HG02970 (cell line): ENCODE measurements at regions not wholly inside any gene's neighbourhood (a gene's known extent, or its start where the extent isn't known, plus 50 kb on each side); places are given as distances from the start of the nearest gene placed in this dataset.

Experiments used
- ATAC-seq: cut with Tn5 transposase; IDR thresholded peaks from one replicate; pipeline ENCODE4 v1.9.1; 2021; ENCODE audit warnings: mild to moderate bottlenecking, moderate library complexity, moderate number of reproducible peaks; ENCODE audit not compliant: unreplicated experiment, low FRiP score

GRCh38 chr9:88657893-88658292, 122.9 kb downstream of the NXNL2 start:
- no peak for ATAC-seq

- ATAC-seq: no peak
Measured at GRCh38 chr9:88658311-88658822, 123.4 kb downstream of the NXNL2 start.

DNA sequence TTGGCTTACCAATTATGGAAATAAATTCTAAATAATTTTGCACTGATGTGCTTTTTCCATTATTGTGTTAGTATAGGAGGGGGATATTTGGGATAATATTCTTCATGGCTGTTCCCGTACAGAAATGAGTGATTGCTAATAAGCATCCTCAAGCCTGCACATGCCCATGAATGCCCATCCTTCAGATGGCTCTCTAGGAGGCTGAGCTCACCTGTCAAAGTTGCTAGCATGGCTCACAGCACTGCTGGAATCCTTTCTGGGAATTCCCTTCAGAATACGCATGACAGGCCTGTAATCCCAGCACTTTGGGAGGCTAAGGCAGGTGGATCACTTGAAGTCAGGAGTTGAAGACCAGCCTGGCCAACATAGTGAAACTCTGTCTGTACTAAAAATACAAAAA, 124.1 kb downstream of the NXNL2 start:
- ATAC-seq: no peak

DNA sequence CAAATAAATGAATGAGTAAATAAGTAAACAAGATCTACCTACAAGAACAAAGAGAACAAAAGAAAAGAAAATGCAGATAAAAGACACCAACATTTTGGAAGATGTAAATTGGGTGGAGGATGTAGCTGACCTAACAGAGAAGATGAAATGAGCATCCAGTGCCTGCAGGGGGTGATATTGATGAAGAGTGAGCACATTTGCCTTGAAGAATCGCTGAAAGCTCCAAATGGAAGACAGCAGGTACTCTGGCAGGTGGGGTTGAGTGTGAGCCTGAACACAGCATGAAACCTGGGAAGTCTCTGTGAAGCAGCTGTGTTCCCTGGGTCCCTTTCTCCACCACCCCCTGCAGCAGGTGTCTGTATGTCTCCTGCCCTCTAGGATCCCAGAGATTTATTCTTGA, 125.6 kb downstream of the NXNL2 start:
- ATAC-seq: no peak

DNA sequence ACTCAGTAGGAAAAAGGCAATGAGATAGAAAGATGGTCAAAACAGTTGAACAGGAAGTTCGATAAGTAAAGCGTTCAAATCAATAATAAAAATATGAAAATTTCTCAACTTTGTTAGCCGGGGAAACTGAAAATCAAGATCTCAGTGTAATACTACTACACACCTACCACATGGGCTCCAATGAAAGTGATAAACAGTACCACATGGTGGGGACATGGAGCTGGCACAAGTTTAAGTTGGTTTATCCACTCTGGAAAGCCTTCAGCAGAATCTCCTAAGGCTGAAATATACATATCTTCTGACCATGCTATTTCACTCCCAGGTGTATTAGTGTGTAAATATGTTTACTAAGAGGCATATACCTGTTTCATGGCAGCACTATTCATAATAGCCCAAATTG, 126.8 kb downstream of the NXNL2 start:
- no peak for ATAC-seq

DNA sequence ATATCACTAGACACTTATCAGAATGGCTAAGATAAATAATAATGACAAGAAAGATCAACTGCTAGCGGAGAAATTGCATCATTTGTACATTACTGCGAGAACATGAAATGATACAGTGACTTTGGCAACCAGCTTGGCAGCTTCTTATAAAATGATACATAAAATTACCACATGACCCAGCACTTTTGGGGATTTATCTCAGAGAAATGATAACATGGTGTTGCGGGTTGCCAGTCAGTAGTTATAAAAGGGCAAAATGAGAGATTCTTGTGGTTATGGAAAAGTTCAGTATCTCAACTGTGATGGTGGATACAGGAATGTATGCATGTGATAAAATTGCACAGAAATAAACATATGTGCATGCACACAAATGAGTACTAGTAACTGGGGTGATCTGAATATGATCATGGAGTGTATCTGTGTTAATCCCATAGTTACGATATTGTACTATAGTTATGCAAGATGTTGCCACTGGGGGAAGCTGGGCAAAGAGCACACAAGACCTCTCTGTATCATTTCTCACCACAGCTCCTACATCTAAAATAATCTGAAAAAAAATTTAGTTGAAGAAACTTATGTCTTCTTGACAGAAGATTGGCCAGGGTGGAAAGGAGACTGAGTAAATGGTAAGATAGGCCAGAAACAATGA, 128.9 kb downstream of the NXNL2 start:
- no peak for ATAC-seq

GRCh38 chr9:88664773-88665172, 129.8 kb downstream of the NXNL2 start:
- ATAC-seq: no peak

GRCh38 chr9:88672874-88673689, 138.1 kb downstream of the NXNL2 start:
- no peak for ATAC-seq

DNA sequence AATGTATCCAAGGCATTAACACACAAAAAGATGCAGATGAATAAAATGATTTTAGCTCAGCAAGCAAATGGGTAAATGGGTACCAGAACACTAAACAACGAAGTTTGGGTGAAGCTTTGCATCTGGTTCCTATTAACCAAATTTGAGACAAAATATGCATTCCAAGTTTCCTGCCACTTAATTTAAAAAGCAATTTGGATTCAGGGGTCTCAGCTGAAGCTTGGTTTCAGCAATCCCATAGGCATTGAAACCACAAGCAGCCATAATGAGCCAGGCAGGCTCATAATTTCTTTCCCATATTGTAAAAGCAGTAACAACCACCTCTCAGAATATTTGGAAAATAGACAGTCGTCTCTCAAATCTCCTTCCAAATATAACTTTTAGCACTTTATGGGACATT, 138.9 kb downstream of the NXNL2 start:
- ATAC-seq: no peak

DNA sequence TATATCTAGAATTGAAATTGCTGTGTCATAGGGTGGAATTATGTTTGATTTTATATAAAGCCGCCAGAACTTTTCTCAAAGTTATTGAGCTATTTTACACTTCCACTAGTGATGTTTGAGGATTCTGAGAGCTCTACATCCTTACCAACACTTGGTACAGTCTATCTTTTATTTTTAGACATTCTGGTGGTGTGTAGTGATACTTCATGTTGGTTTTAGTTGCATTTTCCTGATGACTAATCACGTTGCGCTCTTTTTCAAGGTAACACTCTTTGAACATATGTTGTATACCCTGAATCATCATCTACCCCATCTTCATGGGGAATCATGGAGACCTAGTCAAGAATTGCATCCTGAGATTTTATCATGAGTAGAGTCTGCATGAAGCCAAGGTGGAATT, 141.7 kb downstream of the NXNL2 start:
- ATAC-seq: no peak

DNA sequence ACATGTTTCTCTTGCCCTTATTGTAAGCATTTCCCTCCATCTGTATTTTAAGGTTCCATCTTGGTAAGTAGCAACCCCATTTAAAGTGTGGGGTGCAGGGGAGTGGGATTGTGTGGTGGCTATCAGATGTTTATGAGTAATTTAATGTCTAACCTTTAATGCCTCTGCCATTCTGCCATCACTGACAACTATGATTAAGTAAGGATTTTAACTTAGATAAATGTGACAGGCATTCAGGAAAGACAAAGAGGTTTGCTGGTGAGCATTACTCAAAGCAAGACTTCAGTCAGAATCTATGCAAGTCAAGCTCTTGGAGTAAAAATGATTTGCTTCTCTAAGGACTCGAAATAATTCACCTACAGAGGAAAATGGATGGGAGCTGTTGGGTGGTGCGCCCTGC, 143.0 kb downstream of the NXNL2 start:
- no peak for ATAC-seq

DNA sequence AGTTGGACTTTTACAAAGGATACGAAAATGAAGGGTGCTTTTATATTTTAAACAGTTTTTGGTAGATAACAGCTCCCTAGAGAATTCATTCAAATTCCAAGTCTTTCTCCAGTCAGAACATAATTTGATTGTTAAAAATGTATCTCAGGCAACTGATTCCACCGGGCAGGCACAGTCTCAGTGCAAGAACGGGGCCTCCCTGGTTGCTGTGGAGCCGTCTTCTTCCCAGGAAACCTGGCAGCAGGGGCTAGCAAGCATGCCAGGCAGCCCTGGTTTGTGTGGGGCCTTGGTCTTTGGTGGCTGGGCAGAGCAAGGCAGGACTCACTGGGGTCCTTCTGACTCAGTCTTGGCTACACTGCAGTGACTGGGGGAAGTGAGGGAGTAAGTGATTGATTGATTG, 143.5 kb downstream of the NXNL2 start:
- no peak for ATAC-seq

GRCh38 chr9:88680041-88680440, 145.1 kb downstream of the NXNL2 start:
- ATAC-seq: no peak

- ATAC-seq: no peak
Measured at GRCh38 chr9:88680505-88681160, 145.7 kb downstream of the NXNL2 start.

DNA sequence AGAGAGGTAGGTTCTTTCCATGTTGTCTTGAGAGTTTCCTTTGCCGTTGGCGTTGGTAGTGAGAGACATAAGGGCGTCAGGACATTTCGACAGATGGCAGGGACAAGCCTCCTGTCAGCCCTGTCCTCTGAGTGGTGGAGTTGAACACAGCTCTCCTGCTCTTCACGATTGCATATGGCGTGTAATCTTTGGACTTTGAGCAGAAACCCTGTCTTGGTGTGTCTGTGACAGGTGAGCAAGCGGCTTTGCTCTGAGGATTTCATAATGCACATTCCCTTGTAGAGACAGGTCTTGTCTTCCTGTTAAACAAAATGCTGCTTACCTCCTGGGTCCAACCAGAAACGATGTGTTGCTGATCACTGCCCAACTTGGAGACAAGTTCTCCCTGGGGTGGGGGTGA, 146.5 kb downstream of the NXNL2 start:
- ATAC-seq: no peak

DNA sequence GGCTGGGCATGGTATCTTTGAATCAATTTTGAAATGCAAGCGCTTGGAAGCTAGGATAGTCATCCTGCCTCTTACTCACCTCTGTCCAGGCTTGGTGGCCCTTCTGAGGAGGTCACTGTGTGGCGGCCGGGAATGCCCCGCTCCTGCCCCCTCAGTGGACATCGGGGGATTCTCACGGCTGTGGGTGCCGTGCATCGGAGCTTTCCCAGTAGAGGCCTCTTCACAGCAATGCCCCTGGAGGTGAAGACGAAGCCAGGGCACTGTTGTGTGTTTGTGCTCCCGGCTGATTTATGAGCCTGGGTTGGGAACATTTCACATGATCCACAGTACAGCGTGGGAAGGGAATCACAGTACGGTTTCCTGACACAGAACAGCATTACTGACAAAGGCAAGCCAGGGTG, 147.5 kb downstream of the NXNL2 start:
- no peak for ATAC-seq

DNA sequence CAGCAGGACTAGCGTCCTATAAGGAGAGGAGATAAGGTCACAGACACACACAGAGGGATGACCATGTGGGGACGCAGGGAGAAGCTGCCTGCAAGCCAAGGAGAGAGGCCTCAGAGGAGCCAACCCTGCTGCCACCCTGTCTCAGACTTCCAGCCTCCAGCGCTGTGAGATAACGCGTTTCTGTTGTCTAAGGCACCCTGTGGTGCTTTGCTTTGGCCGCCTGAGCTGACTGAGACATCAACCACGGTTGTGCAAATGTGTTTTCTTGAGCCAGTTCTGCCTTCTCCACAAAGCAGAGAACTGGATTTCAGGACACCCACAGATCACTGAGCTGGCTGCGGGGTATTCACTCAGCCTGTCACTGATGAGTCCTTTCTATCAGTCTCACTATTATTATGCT, 149.1 kb downstream of the NXNL2 start:
- no peak for ATAC-seq

- ATAC-seq: no peak
Measured at GRCh38 chr9:88684845-88685244, 149.9 kb downstream of the NXNL2 start.

DNA sequence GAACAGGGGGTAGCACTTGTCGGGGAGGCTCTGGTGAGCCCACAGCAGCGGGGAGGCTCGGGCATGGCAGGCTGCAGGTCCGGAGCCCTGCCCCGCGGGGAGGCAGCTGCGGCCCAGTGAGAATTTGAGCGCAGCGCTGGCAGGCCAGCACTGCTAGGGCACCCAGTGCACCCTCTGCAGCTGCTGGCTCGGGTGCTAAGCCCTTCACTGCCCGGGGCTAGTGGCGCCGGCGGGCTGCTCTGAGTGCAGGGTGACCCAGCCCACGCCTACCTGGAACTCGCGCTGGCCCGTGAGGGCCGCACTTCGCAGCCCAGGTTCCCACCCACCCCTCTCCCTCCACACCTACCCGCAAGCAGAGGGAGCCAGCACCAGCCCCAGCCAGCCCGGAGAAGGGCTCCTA, 151.0 kb downstream of the NXNL2 start:
- no peak for ATAC-seq

DNA sequence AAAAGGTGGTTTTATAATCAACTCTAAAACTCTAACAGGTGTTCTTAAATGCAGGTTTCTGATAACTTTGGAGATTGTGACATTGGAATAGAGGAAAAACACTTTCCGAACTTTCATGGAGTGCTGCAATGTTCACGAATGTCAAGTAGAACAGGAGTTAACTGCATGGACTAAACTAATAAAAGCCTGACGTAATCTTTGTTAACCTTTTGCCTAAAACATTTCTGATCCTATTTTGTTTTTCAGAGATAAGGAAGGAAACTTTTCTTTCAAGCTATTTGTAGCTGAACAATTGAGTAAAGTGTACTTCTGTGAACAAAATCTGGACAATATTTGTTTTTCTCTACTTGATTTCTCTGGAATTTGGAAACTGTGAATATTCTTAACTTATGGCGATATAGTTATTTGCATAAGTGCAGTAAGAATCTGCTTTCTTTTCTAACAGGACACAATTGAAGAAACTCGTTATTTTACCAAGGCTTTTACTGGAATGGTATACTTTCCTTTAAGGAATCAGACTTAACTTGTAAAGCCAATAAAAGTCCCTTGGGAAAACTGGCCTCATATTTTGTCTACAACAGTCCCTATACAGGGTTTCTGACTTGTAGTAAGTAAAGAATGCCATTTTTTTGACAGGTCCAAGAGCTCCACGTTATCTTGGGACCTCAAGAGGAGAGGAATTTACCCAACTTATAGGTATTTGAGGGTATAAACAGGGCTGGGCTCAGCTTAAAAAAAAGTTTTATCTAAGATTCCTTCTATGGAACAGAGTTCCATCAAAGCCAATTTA, 154.7 kb downstream of the NXNL2 start:
- no peak for ATAC-seq

DNA sequence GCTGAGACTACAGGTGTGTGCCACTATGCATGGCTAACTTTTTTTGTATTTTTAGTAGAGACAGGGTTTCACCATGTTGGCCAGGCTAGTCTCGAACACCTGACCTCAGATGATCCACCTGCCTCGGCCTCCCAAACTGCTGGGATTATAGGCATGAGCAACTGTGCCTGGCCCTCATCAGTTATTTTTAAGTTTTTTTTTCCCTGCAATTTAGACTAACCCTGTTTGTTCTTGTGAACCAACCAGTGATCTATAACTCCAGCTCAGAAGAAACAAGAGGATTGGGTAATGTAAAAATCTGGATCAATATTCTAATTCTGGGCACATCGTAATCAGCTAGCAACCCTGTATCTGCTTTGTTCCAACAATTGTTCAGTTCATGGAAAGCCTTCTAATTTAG, 155.7 kb downstream of the NXNL2 start:
- no peak for ATAC-seq
